ENCODE measurements at regions not wholly inside any gene's neighbourhood (a gene's known extent, or its start where the extent isn't known, plus 50 kb on each side); places are given as distances from the start of the nearest gene placed in this dataset.

- TF ChIP-seq, protein P1, sequence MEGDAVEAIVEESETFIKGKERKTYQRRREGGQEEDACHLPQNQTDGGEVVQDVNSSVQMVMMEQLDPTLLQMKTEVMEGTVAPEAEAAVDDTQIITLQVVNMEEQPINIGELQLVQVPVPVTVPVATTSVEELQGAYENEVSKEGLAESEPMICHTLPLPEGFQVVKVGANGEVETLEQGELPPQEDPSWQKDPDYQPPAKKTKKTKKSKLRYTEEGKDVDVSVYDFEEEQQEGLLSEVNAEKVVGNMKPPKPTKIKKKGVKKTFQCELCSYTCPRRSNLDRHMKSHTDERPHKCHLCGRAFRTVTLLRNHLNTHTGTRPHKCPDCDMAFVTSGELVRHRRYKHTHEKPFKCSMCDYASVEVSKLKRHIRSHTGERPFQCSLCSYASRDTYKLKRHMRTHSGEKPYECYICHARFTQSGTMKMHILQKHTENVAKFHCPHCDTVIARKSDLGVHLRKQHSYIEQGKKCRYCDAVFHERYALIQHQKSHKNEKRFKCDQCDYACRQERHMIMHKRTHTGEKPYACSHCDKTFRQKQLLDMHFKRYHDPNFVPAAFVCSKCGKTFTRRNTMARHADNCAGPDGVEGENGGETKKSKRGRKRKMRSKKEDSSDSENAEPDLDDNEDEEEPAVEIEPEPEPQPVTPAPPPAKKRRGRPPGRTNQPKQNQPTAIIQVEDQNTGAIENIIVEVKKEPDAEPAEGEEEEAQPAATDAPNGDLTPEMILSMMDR (conservative IDR thresholded peaks at IDR 0.05; ENCODE audit: low read depth, low read length) = no peak
- TF ChIP-seq EZH2 (IDR thresholded peaks at IDR 0.05; ENCODE audit: borderline replicate concordance, low read depth, low read length, poor library complexity, severe bottlenecking) = no peak
Measured at GRCh38 chr3:191066669-191067068, 132.4 kb upstream of the OSTN start.

All from A673 (cell line).